ENCODE measurements at regions not wholly inside any gene's neighbourhood (a gene's known extent, or its start where the extent isn't known, plus 50 kb on each side); places are given as distances from the start of the nearest gene placed in this dataset.

DNA sequence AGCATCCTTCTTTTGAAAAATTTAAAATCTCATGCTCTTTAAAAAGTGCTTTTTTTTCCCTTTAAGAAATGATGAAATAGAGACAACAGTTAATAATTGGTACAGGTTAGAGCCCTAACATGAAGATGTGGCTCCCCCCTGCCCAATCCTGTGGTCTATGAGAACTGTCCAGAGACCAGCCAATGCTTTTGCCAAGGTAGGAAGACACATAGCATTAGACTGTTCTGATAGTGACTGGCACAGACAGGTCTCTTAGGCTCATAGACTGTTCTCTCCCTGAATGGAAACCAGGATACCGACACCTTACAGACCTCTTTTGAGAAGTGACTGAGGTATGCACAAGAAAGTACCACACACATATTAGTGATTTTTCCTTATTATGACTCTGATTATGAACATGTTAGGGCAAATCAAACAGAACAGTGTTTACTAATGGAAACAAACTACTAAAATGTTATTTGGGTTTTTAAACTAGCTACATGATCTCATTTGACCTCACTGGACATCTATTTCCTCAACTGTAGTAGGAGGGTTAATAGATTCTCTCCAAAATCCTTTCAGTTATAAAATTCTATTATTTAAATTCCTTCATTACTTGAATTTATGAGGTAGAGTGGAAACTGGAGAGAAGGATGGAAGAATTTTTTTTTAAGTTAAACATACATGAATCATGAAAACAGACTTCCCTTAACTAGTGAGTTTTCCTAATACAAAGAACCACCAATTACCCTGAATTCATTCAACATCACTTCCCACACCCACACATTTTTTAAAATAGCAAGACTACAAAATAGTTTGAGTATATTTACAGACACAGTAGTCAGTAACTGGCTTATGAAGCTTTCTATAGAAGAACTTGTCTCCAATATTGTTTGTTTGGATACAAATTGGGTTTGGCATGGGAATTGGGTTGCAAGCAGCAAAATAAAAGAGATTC, 120.4 kb downstream of the OGFRL1 start:
- TF ChIP-seq, protein P1, sequence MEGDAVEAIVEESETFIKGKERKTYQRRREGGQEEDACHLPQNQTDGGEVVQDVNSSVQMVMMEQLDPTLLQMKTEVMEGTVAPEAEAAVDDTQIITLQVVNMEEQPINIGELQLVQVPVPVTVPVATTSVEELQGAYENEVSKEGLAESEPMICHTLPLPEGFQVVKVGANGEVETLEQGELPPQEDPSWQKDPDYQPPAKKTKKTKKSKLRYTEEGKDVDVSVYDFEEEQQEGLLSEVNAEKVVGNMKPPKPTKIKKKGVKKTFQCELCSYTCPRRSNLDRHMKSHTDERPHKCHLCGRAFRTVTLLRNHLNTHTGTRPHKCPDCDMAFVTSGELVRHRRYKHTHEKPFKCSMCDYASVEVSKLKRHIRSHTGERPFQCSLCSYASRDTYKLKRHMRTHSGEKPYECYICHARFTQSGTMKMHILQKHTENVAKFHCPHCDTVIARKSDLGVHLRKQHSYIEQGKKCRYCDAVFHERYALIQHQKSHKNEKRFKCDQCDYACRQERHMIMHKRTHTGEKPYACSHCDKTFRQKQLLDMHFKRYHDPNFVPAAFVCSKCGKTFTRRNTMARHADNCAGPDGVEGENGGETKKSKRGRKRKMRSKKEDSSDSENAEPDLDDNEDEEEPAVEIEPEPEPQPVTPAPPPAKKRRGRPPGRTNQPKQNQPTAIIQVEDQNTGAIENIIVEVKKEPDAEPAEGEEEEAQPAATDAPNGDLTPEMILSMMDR (IDR thresholded peaks at IDR 0.05; ENCODE audit: low read depth, low read length), result no peak
- TF ChIP-seq POLR2A (IDR thresholded peaks at IDR 0.05; ENCODE audit: extremely low read depth, insufficient read length), result no peak
- TF ChIP-seq, protein P2, sequence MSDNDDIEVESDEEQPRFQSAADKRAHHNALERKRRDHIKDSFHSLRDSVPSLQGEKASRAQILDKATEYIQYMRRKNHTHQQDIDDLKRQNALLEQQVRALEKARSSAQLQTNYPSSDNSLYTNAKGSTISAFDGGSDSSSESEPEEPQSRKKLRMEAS (IDR thresholded peaks at IDR 0.05; ENCODE audit: low read depth, low read length), result no peak
- TF ChIP-seq MYC (IDR thresholded peaks at IDR 0.05; ENCODE audit: low read depth, low read length), result no peak
